Lower leg skin (tissue), 4 donors: ENCODE measurements at regions not wholly inside any gene's neighbourhood (a gene's known extent, or its start where the extent isn't known, plus 50 kb on each side); places are given as distances from the start of the nearest gene placed in this dataset.

Experiments
- DNase-seq, 2 donors: peaks; one replicate each; pipeline ENCODE4 v3.0.0-alpha.2; 2019; ENCODE audit warnings: low spot score in 2 of 2
- H3K4me3 ChIP-seq: fragments of 200-600 bp; sonication (generic); 2 replicates; pipeline ENCODE4 v1.5.1; 2017; ENCODE audit warnings: mild to moderate bottlenecking, low read depth; ENCODE audit not compliant: poor library complexity, severe bottlenecking
- CTCF ChIP-seq, 3 donors: fragments of 450-650 bp; IDR thresholded peaks; one replicate each; pipeline ENCODE4 v1.5.1; 2016; ENCODE audit warnings: antibody characterized with exemption in 3 of 3, mild to moderate bottlenecking in 3 of 3, moderate library complexity in 2 of 3
- POLR2A ChIP-seq, 2 donors: fragments of 450-650 bp; IDR thresholded peaks; one replicate each; pipeline ENCODE4 v1.6.1; 2016 to 2017; ENCODE audit warnings: antibody characterized with exemption in 2 of 2, mild to moderate bottlenecking in 1 of 2, moderate library complexity in 1 of 2
- WGBS, 2 donors: methylation state at CpG; one replicate each; pipeline ENCODE4 v1.1.5; 2018; 5-methylcytosine and 5-hydroxymethylcytosine counted together
- intact Hi-C: fragments of 100-400 bp; cut with DNase I; formaldehyde crosslinking; loops from one replicate; pipeline ENCODE4 v1.15.0; 2023; ENCODE audit warnings: low total_unique reads

- TF ChIP-seq CTCF (IDR thresholded peaks at IDR 0.05) (no peak), POLR2A (IDR thresholded peaks at IDR 0.05) (no peak)
- 34 to 45% methylated on average over 13 of the region's 13 CpGs for WGBS, 2 donors
- intact Hi-C loops, result no loop called here
- DNase-seq, result peak; percentile 91 to 95
- H3K4me3 ChIP-seq, result no peak overlapping the region
Observed at GRCh38 chr6:157763129-157763903, 59.7 kb upstream of the SNX9 start.

DNA sequence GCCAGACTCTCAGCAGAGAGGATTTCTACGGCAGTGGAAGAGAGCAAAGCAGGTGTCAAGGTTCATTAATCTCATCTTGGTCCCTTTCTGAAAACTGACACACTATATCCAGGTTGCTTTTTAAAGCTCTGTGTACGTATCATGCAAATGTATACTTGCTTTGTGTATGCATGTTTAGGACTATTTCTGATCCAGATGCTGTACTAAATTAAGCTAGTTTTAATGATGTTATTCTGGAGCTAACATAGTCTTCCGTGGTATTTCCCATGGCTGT is 59.2 kb upstream of the SNX9 start:
- TF ChIP-seq POLR2A (IDR thresholded peaks at IDR 0.05) (no peak), CTCF (IDR thresholded peaks at IDR 0.05) (no peak)
- no peak overlapping the region for H3K4me3 ChIP-seq
- WGBS, 2 donors, result 27 to 31% methylated on average over 3 of the region's 3 CpGs
- DNase-seq, result no peak
- intact Hi-C loops, result no loop called here

GRCh38 chr6:157764178-157765068 is 58.6 kb upstream of the SNX9 start:
- intact Hi-C loops, result no loop called here
- H3K4me3 ChIP-seq, result no peak overlapping the region

DNA sequence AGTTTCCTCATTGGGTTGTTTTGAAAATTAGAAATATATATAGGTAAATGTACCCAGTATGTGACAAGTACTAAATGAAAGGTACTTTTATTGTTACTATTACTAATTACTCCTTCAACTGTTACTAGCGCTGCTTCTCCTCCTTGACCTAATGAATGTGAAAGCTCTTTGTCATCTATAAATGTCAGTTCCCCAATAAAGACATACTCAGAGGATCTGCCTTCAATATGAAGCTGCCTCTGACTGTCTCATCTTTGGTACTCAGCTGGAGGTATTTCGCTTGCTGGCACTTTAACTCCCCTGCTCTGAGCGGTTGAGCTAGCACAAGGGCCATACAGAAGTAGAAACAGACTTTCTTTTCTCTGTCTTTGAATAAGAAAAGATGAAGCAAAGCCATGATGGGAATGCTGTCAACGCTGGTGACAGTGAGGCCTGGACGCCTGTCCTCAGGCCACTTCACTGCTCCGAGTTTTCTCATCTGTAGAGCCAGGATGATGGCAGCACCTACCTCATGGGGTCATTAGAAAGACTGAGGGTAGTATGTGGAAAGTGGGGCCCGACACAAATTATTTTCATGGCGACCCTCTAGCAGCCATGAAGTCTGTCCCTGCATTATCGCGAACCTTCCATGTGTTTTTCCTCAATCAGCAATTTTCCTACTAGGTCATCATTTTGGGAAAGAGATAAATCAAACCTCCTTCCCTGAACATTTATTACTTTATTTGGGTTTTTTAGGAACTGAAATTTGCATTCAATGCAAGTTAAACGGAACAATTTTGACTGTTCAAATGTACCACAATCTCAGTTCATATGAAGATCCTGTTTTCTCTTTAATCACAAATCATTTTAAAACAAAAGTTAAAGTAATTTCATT is 55.9 kb upstream of the SNX9 start:
- no peak for DNase-seq
- no peak for TF ChIP-seq POLR2A (IDR thresholded peaks at IDR 0.05)
- no peak for TF ChIP-seq CTCF (IDR thresholded peaks at IDR 0.05)
- 91 to 96% methylated on average over 11 of the region's 11 CpGs for WGBS, 2 donors
- intact Hi-C loops, result no loop called here
- no peak overlapping the region for H3K4me3 ChIP-seq

More at GRCh38 chr6:157764178-157765068, 58.6 kb upstream of the SNX9 start:
- 8 to 10% methylated on average over 14 of the region's 14 CpGs for WGBS, 2 donors
- peak; percentile 94 to 97 for DNase-seq
- no peak for TF ChIP-seq CTCF (IDR thresholded peaks at IDR 0.05)
- no peak for TF ChIP-seq POLR2A (IDR thresholded peaks at IDR 0.05)

DNA sequence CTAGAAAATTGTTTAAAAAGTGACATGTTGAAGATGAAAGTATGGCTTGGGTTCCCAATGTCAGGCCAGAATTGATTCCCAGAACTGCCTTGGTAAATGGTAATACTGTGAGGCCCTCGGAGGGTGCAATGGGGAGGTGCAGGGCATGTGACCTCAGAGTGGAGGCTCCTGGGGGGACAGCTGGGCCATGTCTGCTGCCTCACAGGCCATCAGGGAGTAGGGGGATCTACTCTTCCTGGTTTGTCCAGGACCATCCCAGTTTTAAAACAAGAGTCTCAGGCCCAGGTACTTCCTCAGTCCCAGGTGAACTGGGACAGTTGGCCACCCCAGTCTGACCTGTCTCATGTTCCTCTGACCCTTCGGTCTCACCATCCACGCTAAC is 55.3 kb upstream of the SNX9 start:
- WGBS, 2 donors, result 92 to 93% methylated on average over 3 of the region's 3 CpGs
- H3K4me3 ChIP-seq, result no peak overlapping the region
- TF ChIP-seq CTCF (IDR thresholded peaks at IDR 0.05), result no peak
- TF ChIP-seq POLR2A (IDR thresholded peaks at IDR 0.05), result no peak
- intact Hi-C loops, result no loop called here
- DNase-seq, result no peak
